Keratinocyte (primary cell): ENCODE measurements at regions not wholly inside any gene's neighbourhood (a gene's known extent, or its start where the extent isn't known, plus 50 kb on each side); places are given as distances from the start of the nearest gene placed in this dataset.

Experiments
- EZH2 ChIP-seq: IDR thresholded peaks from one replicate; pipeline ENCODE4 v1.6.1; 2012; ENCODE audit warnings: inconsistent platforms, mild to moderate bottlenecking, low read length, moderate library complexity
- TF ChIP-seq, protein P1 (sequence below), 3 experiments: IDR thresholded peaks in 1 of 3; conservative IDR thresholded peaks in 1 of 3; optimal IDR thresholded peaks in 1 of 3; 2 replicates in 2 of 3; 3 replicates in 1 of 3; pipeline versions ENCODE3 to v1.5.1; 2011; ENCODE audit warnings: low read length in 3 of 3, mild to moderate bottlenecking in 3 of 3, moderate library complexity in 2 of 3, control low read depth in 1 of 3, inconsistent platforms in 1 of 3; ENCODE audit not compliant: insufficient read depth in 2 of 3; ENCODE audit errors: extremely low read depth in 1 of 3

DNA sequence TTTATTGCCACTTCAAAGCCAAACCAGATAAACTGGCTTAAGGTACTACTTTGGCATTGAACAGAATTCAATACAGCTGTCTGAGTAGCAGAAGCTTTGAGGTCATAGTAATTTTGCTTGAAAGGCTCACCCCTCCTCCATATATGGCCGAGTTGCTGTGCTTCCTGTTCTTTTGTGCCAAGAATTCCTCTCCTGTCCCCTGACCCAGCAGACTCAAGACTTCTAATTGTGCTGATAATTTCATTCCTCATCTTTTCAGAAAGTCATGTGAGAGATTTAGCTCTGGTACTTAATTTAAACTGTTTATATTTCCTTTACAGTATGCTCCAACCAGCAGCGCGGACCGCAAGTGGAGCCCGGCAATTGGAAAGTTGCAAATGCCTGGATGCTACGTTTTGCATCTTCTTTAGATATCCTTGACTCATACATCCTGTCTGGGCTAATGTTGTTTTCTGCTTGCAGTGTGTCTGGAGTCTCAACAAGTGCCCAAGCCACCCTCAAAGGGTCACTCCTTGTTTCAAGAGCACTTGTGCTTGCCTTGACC, 373.4 kb downstream of the PDGFC start:
- TF ChIP-seq, protein P1, sequence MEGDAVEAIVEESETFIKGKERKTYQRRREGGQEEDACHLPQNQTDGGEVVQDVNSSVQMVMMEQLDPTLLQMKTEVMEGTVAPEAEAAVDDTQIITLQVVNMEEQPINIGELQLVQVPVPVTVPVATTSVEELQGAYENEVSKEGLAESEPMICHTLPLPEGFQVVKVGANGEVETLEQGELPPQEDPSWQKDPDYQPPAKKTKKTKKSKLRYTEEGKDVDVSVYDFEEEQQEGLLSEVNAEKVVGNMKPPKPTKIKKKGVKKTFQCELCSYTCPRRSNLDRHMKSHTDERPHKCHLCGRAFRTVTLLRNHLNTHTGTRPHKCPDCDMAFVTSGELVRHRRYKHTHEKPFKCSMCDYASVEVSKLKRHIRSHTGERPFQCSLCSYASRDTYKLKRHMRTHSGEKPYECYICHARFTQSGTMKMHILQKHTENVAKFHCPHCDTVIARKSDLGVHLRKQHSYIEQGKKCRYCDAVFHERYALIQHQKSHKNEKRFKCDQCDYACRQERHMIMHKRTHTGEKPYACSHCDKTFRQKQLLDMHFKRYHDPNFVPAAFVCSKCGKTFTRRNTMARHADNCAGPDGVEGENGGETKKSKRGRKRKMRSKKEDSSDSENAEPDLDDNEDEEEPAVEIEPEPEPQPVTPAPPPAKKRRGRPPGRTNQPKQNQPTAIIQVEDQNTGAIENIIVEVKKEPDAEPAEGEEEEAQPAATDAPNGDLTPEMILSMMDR (optimal IDR thresholded peaks at IDR 0.05 in 1 of 3, IDR thresholded peaks at IDR 0.05 in 1 of 3, conservative IDR thresholded peaks at IDR 0.05 in 1 of 3; ENCODE audit: extremely low read depth in 1 of 3, insufficient read depth in 2 of 3, low read length in 3 of 3) = no peak
- no peak for TF ChIP-seq EZH2
